Astrocyte (in vitro differentiated cells and primary cell): ENCODE measurements at regions not wholly inside any gene's neighbourhood (a gene's known extent, or its start where the extent isn't known, plus 50 kb on each side); places are given as distances from the start of the nearest gene placed in this dataset.

ENCODE experiments used
- DNase-seq: peaks from one replicate; pipeline ENCODE4 v3.0.0-alpha.2; 2010; ENCODE audit warnings: low read depth
- FAIRE-seq: peaks from 2 replicates; lab custom pipeline; 2011; peaks lifted over from hg19 to GRCh38; lab: Jason Lieb, UNC
- H2AFZ ChIP-seq: 2 replicates; pipeline ENCODE4 v1.6.0; 2012; ENCODE audit warnings: low read depth, low read length, inconsistent platforms
- H3K27ac ChIP-seq: 2 replicates; pipeline ENCODE4 v1.5.1; 2011; ENCODE audit warnings: low read depth, low read length, inconsistent platforms
- H3K27me3 ChIP-seq: 2 replicates; pipeline ENCODE4 v1.6.0; 2011; ENCODE audit warnings: low read length, inconsistent platforms; ENCODE audit not compliant: insufficient read depth
- H3K36me3 ChIP-seq: 2 replicates; pipeline ENCODE4 v1.5.1; 2011; ENCODE audit warnings: low read length, inconsistent platforms; ENCODE audit not compliant: insufficient read depth
- H3K4me1 ChIP-seq: 2 replicates; pipeline ENCODE4 v1.5.1; 2011; ENCODE audit warnings: low read length, inconsistent platforms; ENCODE audit not compliant: insufficient read depth
- H3K4me2 ChIP-seq: 2 replicates; pipeline ENCODE4 v1.6.0; 2012; ENCODE audit warnings: low read length, inconsistent platforms
- H3K4me3 ChIP-seq: 2 replicates; pipeline ENCODE4 v1.5.1; 2011; ENCODE audit warnings: low read depth, mild to moderate bottlenecking, low read length, inconsistent platforms; ENCODE audit not compliant: insufficient read depth
- H3K79me2 ChIP-seq: 2 replicates; pipeline ENCODE4 v1.6.0; 2012; ENCODE audit warnings: mild to moderate bottlenecking, low read length, inconsistent platforms; ENCODE audit not compliant: insufficient read depth
- H3K9ac ChIP-seq: 2 replicates; pipeline ENCODE4 v1.6.0; 2012; ENCODE audit warnings: mild to moderate bottlenecking, low read length, inconsistent platforms
- H3K9me3 ChIP-seq: 2 replicates; pipeline ENCODE4 v1.5.1; 2012; ENCODE audit warnings: low read depth, mild to moderate bottlenecking, low read length, inconsistent platforms; ENCODE audit not compliant: insufficient read depth
- H4K20me1 ChIP-seq: 2 replicates; pipeline ENCODE4 v1.6.0; 2012; ENCODE audit warnings: low read length, inconsistent platforms; ENCODE audit not compliant: insufficient read depth
- H3K27ac Mint-ChIP-seq: one replicate; pipeline ENCODE4 v1.8.0; 2021; ENCODE audit warnings: mild to moderate bottlenecking, mixed read lengths; ENCODE audit not compliant: unreplicated experiment
- H3K27me3 Mint-ChIP-seq: one replicate; pipeline ENCODE4 v1.8.0; 2021; ENCODE audit warnings: low read depth, mixed read lengths; ENCODE audit not compliant: unreplicated experiment
- H3K36me3 Mint-ChIP-seq: one replicate; pipeline ENCODE4 v1.8.0; 2021; ENCODE audit warnings: low read depth, mixed read lengths; ENCODE audit not compliant: unreplicated experiment
- H3K4me1 Mint-ChIP-seq: one replicate; pipeline ENCODE4 v1.8.0; 2021; ENCODE audit warnings: low read depth, mixed read lengths; ENCODE audit not compliant: unreplicated experiment
- H3K4me3 Mint-ChIP-seq: one replicate; pipeline ENCODE4 v1.8.0; 2021; ENCODE audit warnings: mild to moderate bottlenecking, moderate library complexity, mixed read lengths; ENCODE audit not compliant: unreplicated experiment
- H3K9me3 Mint-ChIP-seq: one replicate; pipeline ENCODE4 v1.8.0; 2021; ENCODE audit warnings: mild to moderate bottlenecking, mixed read lengths; ENCODE audit not compliant: unreplicated experiment
- EZH2 ChIP-seq: IDR thresholded peaks from 2 replicates; pipeline ENCODE4 v1.6.1; 2012; ENCODE audit warnings: mild to moderate bottlenecking, low read length, inconsistent platforms; ENCODE audit not compliant: insufficient read depth
- TF ChIP-seq, protein P1 (sequence below): IDR thresholded peaks from 2 replicates; pipeline ENCODE4 v1.5.1; 2011; ENCODE audit warnings: low read depth, mild to moderate bottlenecking, inconsistent platforms, low read length, moderate library complexity; ENCODE audit not compliant: insufficient read depth

DNA sequence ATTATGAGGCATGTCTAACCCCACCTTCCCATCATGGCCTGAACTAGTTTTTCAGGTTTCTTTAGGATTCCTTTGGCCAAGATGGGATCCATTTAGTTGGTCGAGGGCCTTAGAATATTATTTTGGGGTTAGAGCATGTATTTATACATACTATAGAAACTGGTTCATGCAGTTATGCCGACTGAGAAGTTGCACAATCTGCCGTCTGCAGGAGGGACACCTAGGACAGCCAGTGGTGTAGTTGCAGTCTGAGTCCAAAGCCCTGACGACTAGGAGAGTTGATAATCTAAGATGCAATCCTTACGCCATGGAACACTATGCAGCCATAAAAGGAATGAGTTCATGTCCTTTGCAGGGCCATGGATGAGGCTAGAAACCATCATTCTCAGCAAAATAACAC lies 424.0 kb downstream of the SHISA9 start:
- H3K27me3 Mint-ChIP-seq: no peaks in the 10 kb centered on the region
- H3K79me2 ChIP-seq: no peaks in the 10 kb centered on the region
- no peak for DNase-seq
- peaks cover 3% of the 10 kb centered on the region for H3K9me3 Mint-ChIP-seq
- H3K9ac ChIP-seq: no peak overlapping the region
- H3K4me3 ChIP-seq: no peak overlapping the region
- H3K4me2 ChIP-seq: no peak overlapping the region
- H3K4me1 Mint-ChIP-seq: no peaks in the 10 kb centered on the region
- H3K27me3 ChIP-seq: no peaks in the 10 kb centered on the region
- H3K36me3 ChIP-seq: no peaks in the 10 kb centered on the region
- no peak overlapping the region for H3K4me3 Mint-ChIP-seq
- no peak for TF ChIP-seq EZH2
- TF ChIP-seq, protein P1, sequence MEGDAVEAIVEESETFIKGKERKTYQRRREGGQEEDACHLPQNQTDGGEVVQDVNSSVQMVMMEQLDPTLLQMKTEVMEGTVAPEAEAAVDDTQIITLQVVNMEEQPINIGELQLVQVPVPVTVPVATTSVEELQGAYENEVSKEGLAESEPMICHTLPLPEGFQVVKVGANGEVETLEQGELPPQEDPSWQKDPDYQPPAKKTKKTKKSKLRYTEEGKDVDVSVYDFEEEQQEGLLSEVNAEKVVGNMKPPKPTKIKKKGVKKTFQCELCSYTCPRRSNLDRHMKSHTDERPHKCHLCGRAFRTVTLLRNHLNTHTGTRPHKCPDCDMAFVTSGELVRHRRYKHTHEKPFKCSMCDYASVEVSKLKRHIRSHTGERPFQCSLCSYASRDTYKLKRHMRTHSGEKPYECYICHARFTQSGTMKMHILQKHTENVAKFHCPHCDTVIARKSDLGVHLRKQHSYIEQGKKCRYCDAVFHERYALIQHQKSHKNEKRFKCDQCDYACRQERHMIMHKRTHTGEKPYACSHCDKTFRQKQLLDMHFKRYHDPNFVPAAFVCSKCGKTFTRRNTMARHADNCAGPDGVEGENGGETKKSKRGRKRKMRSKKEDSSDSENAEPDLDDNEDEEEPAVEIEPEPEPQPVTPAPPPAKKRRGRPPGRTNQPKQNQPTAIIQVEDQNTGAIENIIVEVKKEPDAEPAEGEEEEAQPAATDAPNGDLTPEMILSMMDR: no peak
- H2AFZ ChIP-seq: no peak overlapping the region
- H3K9me3 ChIP-seq: no peaks in the 10 kb centered on the region
- H3K27ac ChIP-seq: no peak overlapping the region
- H3K36me3 Mint-ChIP-seq: peaks cover 2% of the 10 kb centered on the region
- no peak for FAIRE-seq
- no peaks in the 10 kb centered on the region for H4K20me1 ChIP-seq
- no peaks in the 10 kb centered on the region for H3K4me1 ChIP-seq
- H3K27ac Mint-ChIP-seq: no peak overlapping the region

DNA sequence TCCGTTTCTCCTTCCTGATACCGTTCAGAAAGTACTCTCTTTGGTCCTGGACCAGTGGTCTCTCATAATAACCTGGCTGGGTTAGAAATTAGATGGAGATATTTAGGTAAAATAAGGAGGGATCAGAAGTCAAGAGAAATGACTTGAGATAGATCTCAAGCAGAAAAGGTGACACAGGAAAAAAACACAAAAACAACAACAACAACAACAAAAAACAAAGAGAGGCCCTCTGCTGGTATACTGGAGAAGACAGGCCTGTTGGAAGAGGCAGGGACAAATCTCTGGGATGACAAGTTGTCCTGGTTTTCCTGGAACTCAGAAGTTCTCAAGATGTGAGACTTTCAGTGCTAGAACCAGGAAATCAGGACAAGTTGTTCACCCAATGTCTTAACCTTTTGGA lies 430.5 kb downstream of the SHISA9 start:
- H2AFZ ChIP-seq: no peak overlapping the region
- H3K36me3 ChIP-seq: no peaks in the 10 kb centered on the region
- no peak for DNase-seq
- H3K36me3 Mint-ChIP-seq: peaks cover 2% of the 10 kb centered on the region
- H3K9ac ChIP-seq: no peak overlapping the region
- H3K4me2 ChIP-seq: no peak overlapping the region
- H3K4me1 Mint-ChIP-seq: peaks cover 8% of the 10 kb centered on the region
- H3K9me3 Mint-ChIP-seq: no peaks in the 10 kb centered on the region
- H3K27me3 Mint-ChIP-seq: no peaks in the 10 kb centered on the region
- H3K79me2 ChIP-seq: no peaks in the 10 kb centered on the region
- no peak for FAIRE-seq
- TF ChIP-seq EZH2: no peak
- TF ChIP-seq, protein P1: no peak
- H3K4me3 ChIP-seq: no peak overlapping the region
- H3K4me3 Mint-ChIP-seq: no peak overlapping the region
- H3K9me3 ChIP-seq: peaks cover 3% of the 10 kb centered on the region
- no peak overlapping the region for H3K27ac Mint-ChIP-seq
- no peaks in the 10 kb centered on the region for H3K27me3 ChIP-seq
- no peak overlapping the region for H3K27ac ChIP-seq
- H4K20me1 ChIP-seq: no peaks in the 10 kb centered on the region
- no peaks in the 10 kb centered on the region for H3K4me1 ChIP-seq

DNA sequence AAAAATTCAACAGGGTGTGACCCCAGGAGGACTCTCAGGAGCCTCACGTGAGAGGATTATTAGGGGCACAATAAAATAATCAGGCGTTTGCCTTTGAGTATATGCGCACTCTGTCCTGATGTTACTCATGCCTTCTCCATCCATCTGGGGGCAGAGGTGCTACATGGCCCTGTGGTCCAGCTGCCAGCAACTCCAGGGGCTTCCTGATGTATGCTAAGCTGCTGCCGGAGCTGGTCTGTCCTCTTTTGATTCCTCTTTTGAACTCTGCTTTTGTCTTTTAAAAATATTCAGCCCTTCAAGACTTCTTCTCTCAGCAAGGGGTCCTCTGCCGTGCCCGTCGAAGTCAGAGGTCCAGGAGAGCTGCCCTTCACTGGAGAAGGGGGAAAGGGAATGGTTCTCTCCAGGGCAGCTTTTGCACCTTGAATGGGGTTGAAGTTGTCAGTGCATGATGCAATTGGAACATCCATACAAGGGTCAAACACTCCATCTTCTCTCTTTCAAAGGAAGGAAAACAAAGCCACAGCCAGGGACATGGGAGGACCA lies 431.4 kb downstream of the SHISA9 start:
- Histone ChIP-seq H3K27me3 (no peaks in the 10 kb centered on the region), H3K27ac (no peak overlapping the region), H2AFZ (no peak overlapping the region), H3K9me3 (peaks cover 3% of the 10 kb centered on the region), H3K4me2 (no peak overlapping the region), H4K20me1 (no peaks in the 10 kb centered on the region), H3K4me1 (no peaks in the 10 kb centered on the region), H3K9ac (no peak overlapping the region), H3K79me2 (no peaks in the 10 kb centered on the region), H3K4me3 (no peak overlapping the region), H3K36me3 (no peaks in the 10 kb centered on the region)
- H3K9me3 Mint-ChIP-seq: no peaks in the 10 kb centered on the region
- peaks cover 2% of the 10 kb centered on the region for H3K36me3 Mint-ChIP-seq
- no peak overlapping the region for H3K27ac Mint-ChIP-seq
- no peaks in the 10 kb centered on the region for H3K27me3 Mint-ChIP-seq
- peaks cover 8% of the 10 kb centered on the region for H3K4me1 Mint-ChIP-seq
- no peak for DNase-seq
- H3K4me3 Mint-ChIP-seq: no peak overlapping the region
- no peak for TF ChIP-seq EZH2
- TF ChIP-seq, protein P1: no peak
- FAIRE-seq: no peak
